Caco-2 (cell line): ENCODE measurements at regions not wholly inside any gene's neighbourhood (a gene's known extent, or its start where the extent isn't known, plus 50 kb on each side); places are given as distances from the start of the nearest gene placed in this dataset.

Experiments
- BruUV-seq: library from RNA; stranded (reverse); fragments of 400-500 nt; replicated peaks from 2 replicates; lab custom pipeline; 2021; lab: Mats Ljungman, UMichigan
- CTCF ChIA-PET: fragments of 300-600 bp; sonication (Branson Sonifier 250); formaldehyde crosslinking; loops from one replicate; lab custom pipeline; 2022; ENCODE audit warnings: antibody characterized with exemption; lab: Charles Lee
- POLR2A ChIA-PET: fragments of 300-600 bp; sonication (Branson Sonifier 250); formaldehyde crosslinking; loops from one replicate; lab custom pipeline; 2022; ENCODE audit warnings: antibody characterized with exemption; lab: Charles Lee
- DNase-seq, 2 experiments: peaks; one replicate each; pipeline versions ENCODE4 v3.0.0 to v3.0.0-alpha.2; 2020 to 2022
- H3K27me3 ChIP-seq: replicated peaks from 2 replicates; pipeline ENCODE4 v1.6.0; 2011; ENCODE audit warnings: low read length; ENCODE audit not compliant: control insufficient read depth, insufficient read depth
- H3K36me3 ChIP-seq: 2 replicates; pipeline ENCODE4 v1.5.1; 2011; ENCODE audit warnings: low read length; ENCODE audit not compliant: control insufficient read depth, insufficient read depth
- H3K4me1 ChIP-seq: fragments of 250-450 bp; sonication (Bioruptor Pico); 2 replicates; pipeline ENCODE4 v1.5.1; 2020; ENCODE audit warnings: mild to moderate bottlenecking
- H3K4me3 ChIP-seq: 2 replicates; pipeline ENCODE4 v1.5.1; 2011; ENCODE audit warnings: low read depth, mild to moderate bottlenecking, control low read depth, low read length
- H3K9me3 ChIP-seq: fragments of 250-450 bp; sonication (Bioruptor Pico); 2 replicates; pipeline ENCODE4 v1.5.1; 2020; ENCODE audit warnings: mild to moderate bottlenecking, moderate library complexity
- H3K27ac Mint-ChIP-seq: one replicate; pipeline ENCODE4 v1.8.0; 2022; ENCODE audit warnings: mixed read lengths; ENCODE audit not compliant: unreplicated experiment
- H3K27me3 Mint-ChIP-seq: one replicate; pipeline ENCODE4 v1.8.0; 2022; ENCODE audit warnings: mixed read lengths; ENCODE audit not compliant: insufficient read depth, unreplicated experiment
- H3K36me3 Mint-ChIP-seq: one replicate; pipeline ENCODE4 v1.8.0; 2022; ENCODE audit warnings: mild to moderate bottlenecking, mixed read lengths; ENCODE audit not compliant: insufficient read depth, unreplicated experiment
- H3K4me1 Mint-ChIP-seq: one replicate; pipeline ENCODE4 v1.8.0; 2022; ENCODE audit warnings: low read depth, mixed read lengths; ENCODE audit not compliant: unreplicated experiment
- H3K4me3 Mint-ChIP-seq: one replicate; pipeline ENCODE4 v1.8.0; 2022; ENCODE audit warnings: mild to moderate bottlenecking, moderate library complexity, mixed read lengths; ENCODE audit not compliant: unreplicated experiment
- H3K9me3 Mint-ChIP-seq: one replicate; pipeline ENCODE4 v1.8.0; 2022; ENCODE audit warnings: mixed read lengths; ENCODE audit not compliant: unreplicated experiment
- intact Hi-C: fragments of 100-400 bp; cut with micrococcal nuclease; formaldehyde crosslinking; loops from one replicate; pipeline ENCODE4 v1.10.0; 2022; ENCODE audit not compliant: unreplicated experiment
- TF ChIP-seq, protein P1 (sequence below), 2 experiments: fragments of 200-600 bp in 1 of 2; IDR thresholded peaks; 1 replicate in 1 of 2; 2 replicates in 1 of 2; pipeline versions ENCODE4 v1.5.1 to v1.8.0; 2011 to 2022; ENCODE audit warnings: antibody characterized with exemption in 1 of 2, control low read depth in 1 of 2, inconsistent platforms in 1 of 2, low read depth in 1 of 2, low read length in 1 of 2, mild to moderate bottlenecking in 1 of 2, moderate library complexity in 1 of 2; ENCODE audit not compliant: insufficient read depth in 1 of 2, severe bottlenecking in 1 of 2, unreplicated experiment in 1 of 2

DNA sequence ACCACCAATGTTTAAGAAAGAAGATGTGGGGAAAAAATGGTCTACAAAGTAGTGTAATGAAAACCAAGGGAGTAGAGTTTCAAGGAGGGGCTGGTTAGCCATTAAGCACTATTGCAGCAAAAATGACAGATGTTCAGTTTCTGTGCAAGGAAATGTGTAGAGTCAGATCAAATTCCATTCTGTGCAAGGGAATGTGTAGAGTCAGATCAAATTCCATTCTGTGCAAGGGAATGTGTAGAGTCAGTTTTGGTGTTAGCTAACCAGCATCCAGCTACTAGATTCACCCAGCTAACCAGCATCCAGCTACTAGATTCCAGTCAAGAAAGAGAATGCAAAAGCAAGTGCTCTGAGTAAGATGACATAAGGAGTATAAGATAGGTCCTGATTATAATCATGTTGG is 208.8 kb downstream of the COX18 start:
- no peak overlapping the region for H3K27ac Mint-ChIP-seq
- H3K4me3 ChIP-seq, result no peak overlapping the region
- H3K9me3 ChIP-seq, result no peaks in the 10 kb centered on the region
- no peaks in the 10 kb centered on the region for H3K27me3 Mint-ChIP-seq
- H3K27me3 ChIP-seq, result no peaks in the 10 kb centered on the region
- intact Hi-C loops, result no loop called here
- H3K4me1 Mint-ChIP-seq, result no peaks in the 10 kb centered on the region
- ChIA-PET CTCF (no interaction called here), POLR2A (no interaction called here)
- H3K9me3 Mint-ChIP-seq, result no peaks in the 10 kb centered on the region
- H3K4me1 ChIP-seq, result no peaks in the 10 kb centered on the region
- DNase-seq, result no peak
- TF ChIP-seq, protein P1, sequence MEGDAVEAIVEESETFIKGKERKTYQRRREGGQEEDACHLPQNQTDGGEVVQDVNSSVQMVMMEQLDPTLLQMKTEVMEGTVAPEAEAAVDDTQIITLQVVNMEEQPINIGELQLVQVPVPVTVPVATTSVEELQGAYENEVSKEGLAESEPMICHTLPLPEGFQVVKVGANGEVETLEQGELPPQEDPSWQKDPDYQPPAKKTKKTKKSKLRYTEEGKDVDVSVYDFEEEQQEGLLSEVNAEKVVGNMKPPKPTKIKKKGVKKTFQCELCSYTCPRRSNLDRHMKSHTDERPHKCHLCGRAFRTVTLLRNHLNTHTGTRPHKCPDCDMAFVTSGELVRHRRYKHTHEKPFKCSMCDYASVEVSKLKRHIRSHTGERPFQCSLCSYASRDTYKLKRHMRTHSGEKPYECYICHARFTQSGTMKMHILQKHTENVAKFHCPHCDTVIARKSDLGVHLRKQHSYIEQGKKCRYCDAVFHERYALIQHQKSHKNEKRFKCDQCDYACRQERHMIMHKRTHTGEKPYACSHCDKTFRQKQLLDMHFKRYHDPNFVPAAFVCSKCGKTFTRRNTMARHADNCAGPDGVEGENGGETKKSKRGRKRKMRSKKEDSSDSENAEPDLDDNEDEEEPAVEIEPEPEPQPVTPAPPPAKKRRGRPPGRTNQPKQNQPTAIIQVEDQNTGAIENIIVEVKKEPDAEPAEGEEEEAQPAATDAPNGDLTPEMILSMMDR (IDR thresholded peaks at IDR 0.05; ENCODE audit: insufficient read depth in 1 of 2, low read depth in 1 of 2, low read length in 1 of 2, severe bottlenecking in 1 of 2, unreplicated experiment in 1 of 2), result no peak
- H3K4me3 Mint-ChIP-seq, result no peak overlapping the region
- H3K36me3 Mint-ChIP-seq, result no peaks in the 10 kb centered on the region
- no peaks in the 10 kb centered on the region for H3K36me3 ChIP-seq
- BruUV-seq, result no TSS peak

DNA sequence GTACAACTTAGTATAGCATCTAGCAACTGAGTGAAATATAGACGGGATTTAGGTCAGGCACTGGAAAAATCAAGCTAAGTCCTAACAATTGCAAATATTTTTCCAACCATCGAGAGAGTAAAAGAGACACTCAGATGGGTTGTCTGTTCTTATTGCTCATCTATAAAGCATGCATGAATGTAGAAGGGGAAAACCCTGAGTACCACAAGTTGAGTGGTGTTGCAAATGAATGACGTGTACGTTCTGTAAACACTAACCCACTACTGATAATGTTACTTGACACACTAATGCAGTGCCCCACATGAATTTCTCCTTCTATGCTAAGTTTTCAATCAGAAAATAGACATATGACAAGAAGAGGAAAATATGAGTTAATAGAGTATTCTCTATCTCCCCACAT is 211.2 kb downstream of the COX18 start:
- H3K9me3 Mint-ChIP-seq, result no peaks in the 10 kb centered on the region
- no peak for DNase-seq
- Histone ChIP-seq H3K36me3 (no peaks in the 10 kb centered on the region), H3K4me1 (no peaks in the 10 kb centered on the region), H3K27me3 (no peaks in the 10 kb centered on the region), H3K4me3 (no peak overlapping the region), H3K9me3 (no peaks in the 10 kb centered on the region)
- POLR2A ChIA-PET, result no interaction called here
- TF ChIP-seq, protein P1 (IDR thresholded peaks at IDR 0.05; ENCODE audit: insufficient read depth in 1 of 2, low read depth in 1 of 2, low read length in 1 of 2, severe bottlenecking in 1 of 2, unreplicated experiment in 1 of 2), result no peak
- H3K36me3 Mint-ChIP-seq, result no peaks in the 10 kb centered on the region
- H3K4me3 Mint-ChIP-seq, result no peak overlapping the region
- H3K27me3 Mint-ChIP-seq, result peaks cover 2% of the 10 kb centered on the region
- no peaks in the 10 kb centered on the region for H3K4me1 Mint-ChIP-seq
- BruUV-seq, result no TSS peak
- H3K27ac Mint-ChIP-seq, result no peak overlapping the region
- intact Hi-C loops, result no loop called here
- CTCF ChIA-PET, result no interaction called here

DNA sequence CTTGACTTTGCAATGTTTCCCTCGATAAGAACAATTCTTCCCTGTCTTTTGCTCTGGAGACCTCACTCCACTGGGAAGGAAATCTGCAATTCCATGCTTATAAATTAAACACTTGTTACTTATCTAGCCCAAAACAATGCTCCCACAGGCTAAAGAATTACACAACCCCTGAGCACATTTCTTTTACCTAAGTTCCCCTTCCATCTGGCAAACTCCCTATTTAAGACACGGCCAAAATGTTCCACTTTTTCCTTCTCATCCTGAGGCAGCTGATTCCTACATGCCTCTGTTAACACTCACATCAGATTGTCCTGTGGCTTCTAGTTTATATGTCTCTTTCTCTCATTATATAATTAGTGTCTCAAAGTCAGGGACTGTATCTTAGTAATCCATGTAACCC is 211.7 kb downstream of the COX18 start:
- H3K9me3 ChIP-seq, result no peaks in the 10 kb centered on the region
- H3K27me3 Mint-ChIP-seq, result peaks cover 2% of the 10 kb centered on the region
- intact Hi-C loops, result no loop called here
- H3K27ac Mint-ChIP-seq, result no peak overlapping the region
- CTCF ChIA-PET, result no interaction called here
- DNase-seq, result no peak
- H3K4me3 ChIP-seq, result no peak overlapping the region
- TF ChIP-seq, protein P1 (IDR thresholded peaks at IDR 0.05; ENCODE audit: insufficient read depth in 1 of 2, low read depth in 1 of 2, low read length in 1 of 2, severe bottlenecking in 1 of 2, unreplicated experiment in 1 of 2), result no peak
- POLR2A ChIA-PET, result no interaction called here
- H3K36me3 Mint-ChIP-seq, result no peaks in the 10 kb centered on the region
- no peaks in the 10 kb centered on the region for H3K9me3 Mint-ChIP-seq
- no peak overlapping the region for H3K4me3 Mint-ChIP-seq
- BruUV-seq, result no TSS peak
- H3K27me3 ChIP-seq, result no peaks in the 10 kb centered on the region
- no peaks in the 10 kb centered on the region for H3K4me1 Mint-ChIP-seq
- H3K36me3 ChIP-seq, result no peaks in the 10 kb centered on the region
- no peaks in the 10 kb centered on the region for H3K4me1 ChIP-seq
